ENCODE measurements at regions not wholly inside any gene's neighbourhood (a gene's known extent, or its start where the extent isn't known, plus 50 kb on each side); places are given as distances from the start of the nearest gene placed in this dataset.

DNA sequence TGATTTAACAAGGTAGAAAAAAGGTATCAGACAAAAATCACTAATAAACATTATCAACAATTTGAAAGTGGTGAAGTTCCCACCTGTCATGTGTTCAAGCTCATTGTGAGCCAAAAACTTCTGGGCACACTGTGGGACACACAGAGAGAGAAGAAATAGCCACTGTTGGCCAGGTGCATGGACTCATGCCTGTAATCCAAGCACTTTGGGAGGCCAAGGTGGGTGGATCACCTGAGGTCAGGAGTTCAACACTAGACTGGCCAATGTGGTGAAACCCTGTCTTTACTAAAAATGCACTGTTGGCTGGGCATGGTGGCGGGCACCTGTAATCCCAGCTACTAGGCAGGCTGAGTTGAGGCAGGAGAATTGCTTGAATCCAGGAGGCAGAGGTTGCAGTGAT, 167.4 kb downstream of the TOX3 start:
- dilution Hi-C loops (cut with HindIII; ENCODE audit: low sequenced_read_pairs, unreplicated experiment) = no loop called here
- Histone ChIP-seq H3K27me3 (ENCODE audit: control insufficient read depth, insufficient read depth, low read length) (no peaks in the 10 kb centered on the region), H2BK5ac (ENCODE audit: low read depth, low read length, poor library complexity, severe bottlenecking) (no peak overlapping the region), H2AFZ (replicated peaks; ENCODE audit: low read length, poor library complexity) (no peak overlapping the region), H3K4me2 (ENCODE audit: low read depth, low read length) (no peak overlapping the region), H3K79me1 (ENCODE audit: low read depth in 1 of 2, low read length in 2 of 2) (no peaks in the 10 kb centered on the region), H2BK20ac (ENCODE audit: low read depth, low read length) (no peak overlapping the region), H4K8ac (ENCODE audit: low read depth in 2 of 2, low read length in 2 of 2) (no peak overlapping the region), H3K27ac (ENCODE audit: insufficient read depth, low read length) (no peak overlapping the region), H3K4me3 (ENCODE audit: insufficient read depth, low read depth, low read length) (no peak overlapping the region), H3K23ac (ENCODE audit: low read depth, low read length) (no peak overlapping the region), H3K4me1 (ENCODE audit: control insufficient read depth, insufficient read depth, low read length) (no peaks in the 10 kb centered on the region), H3K56ac (ENCODE audit: extremely low read depth, insufficient read depth, low read length) (no peak overlapping the region), H3K9me1 (ENCODE audit: insufficient read depth, low read length) (no peaks in the 10 kb centered on the region), H3K14ac (replicated peaks; ENCODE audit: low read depth, low read length) (no peak overlapping the region), H3K4ac (ENCODE audit: low read depth, low read length) (no peak overlapping the region), H4K5ac (ENCODE audit: low read depth, low read length) (no peak overlapping the region), H2BK15ac (ENCODE audit: low read depth, low read length) (no peak overlapping the region), H3K9me3 (ENCODE audit: control insufficient read depth, insufficient read depth, low read length) (peaks cover 11% of the 10 kb centered on the region; the same call in 1 of the 2 replicates), H2AK5ac (ENCODE audit: low read depth, low read length) (no peak overlapping the region), H2AK9ac (replicated peaks; ENCODE audit: low read depth, low read length, poor library complexity) (no peak overlapping the region), H2BK120ac (ENCODE audit: low read depth, low read length) (no peak overlapping the region), H3K36me3 (ENCODE audit: control insufficient read depth, insufficient read depth, low read length) (no peaks in the 10 kb centered on the region), H4K20me1 (ENCODE audit: insufficient read depth, low read length) (no peaks in the 10 kb centered on the region), H4K91ac (ENCODE audit: insufficient read depth, low read depth, low read length) (no peak overlapping the region), H3K18ac (ENCODE audit: low read depth, low read length) (no peak overlapping the region), H3K9ac (ENCODE audit: low read depth, low read length) (no peak overlapping the region)
- CTCF ChIA-PET = no interaction called here
- TF ChIP-seq CHD1 (IDR thresholded peaks at IDR 0.05; ENCODE audit: low read depth, low read length) (no peak), SMC3 (IDR thresholded peaks at IDR 0.05; ENCODE audit: low read depth, low read length) (no peak), MAZ (IDR thresholded peaks at IDR 0.05; ENCODE audit: borderline replicate concordance, low read depth, low read length) (no peak)
- TF ChIP-seq, protein P1, sequence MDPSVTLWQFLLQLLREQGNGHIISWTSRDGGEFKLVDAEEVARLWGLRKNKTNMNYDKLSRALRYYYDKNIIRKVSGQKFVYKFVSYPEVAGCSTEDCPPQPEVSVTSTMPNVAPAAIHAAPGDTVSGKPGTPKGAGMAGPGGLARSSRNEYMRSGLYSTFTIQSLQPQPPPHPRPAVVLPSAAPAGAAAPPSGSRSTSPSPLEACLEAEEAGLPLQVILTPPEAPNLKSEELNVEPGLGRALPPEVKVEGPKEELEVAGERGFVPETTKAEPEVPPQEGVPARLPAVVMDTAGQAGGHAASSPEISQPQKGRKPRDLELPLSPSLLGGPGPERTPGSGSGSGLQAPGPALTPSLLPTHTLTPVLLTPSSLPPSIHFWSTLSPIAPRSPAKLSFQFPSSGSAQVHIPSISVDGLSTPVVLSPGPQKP (IDR thresholded peaks at IDR 0.05; ENCODE audit: borderline replicate concordance, low read depth, low read length) = no peak
- intact Hi-C loops (cut with micrococcal nuclease) = no loop called here
- DNase-seq (no peak), ATAC-seq (ENCODE audit: low read depth) (no peak)
- no CpG with 5 or more reads among the region's 1 CpG for WGBS, 2 experiments (ENCODE audit: extremely low coverage in 2 of 2, insufficient read length in 1 of 2)
- BruUV-seq (replicated peaks) = no TSS peak
- in situ Hi-C loops (cut with MboI; ENCODE audit: low sequenced_read_pairs) = no loop called here
- POLR2A ChIA-PET (ENCODE audit: unreplicated experiment) = no interaction called here

Data from IMR-90 (cell line).